ENCODE measurements at regions not wholly inside any gene's neighbourhood (a gene's known extent, or its start where the extent isn't known, plus 50 kb on each side); places are given as distances from the start of the nearest gene placed in this dataset.

DNA sequence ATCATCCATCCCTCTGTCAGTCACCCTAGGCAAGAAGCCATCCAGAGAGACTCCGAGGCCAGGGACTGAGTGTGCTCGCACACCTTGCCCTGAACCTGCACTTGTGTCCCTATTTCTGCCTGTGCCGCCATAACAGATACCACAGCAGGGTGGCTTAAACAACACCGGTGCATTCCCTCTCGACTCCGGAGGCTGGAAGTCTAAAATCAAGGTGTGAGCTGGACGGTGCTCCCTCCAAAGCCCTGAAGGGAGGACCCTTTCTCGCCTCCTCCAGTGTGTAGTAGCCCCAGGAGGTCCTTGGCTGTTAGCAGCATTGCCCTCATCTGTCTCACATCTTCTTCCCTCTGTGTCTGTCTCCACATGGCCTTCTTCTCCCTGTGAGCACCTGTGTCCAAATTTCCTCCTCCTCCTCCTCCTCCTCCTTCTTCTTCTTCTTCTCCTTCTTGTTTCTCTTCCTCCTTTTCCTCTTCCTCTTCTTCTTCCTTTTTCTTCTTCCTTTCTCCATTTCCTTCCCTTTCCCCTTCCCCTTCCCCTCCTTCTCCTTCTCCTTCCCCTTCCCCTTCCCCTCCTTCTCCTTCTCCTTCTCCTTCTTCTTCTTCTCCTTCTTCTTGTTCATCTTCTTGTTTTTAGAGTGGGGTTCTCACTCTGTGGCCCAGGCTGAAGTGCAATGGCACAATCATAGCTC is 98.1 kb upstream of the ENPP6 start:
- TF ChIP-seq, protein P1, sequence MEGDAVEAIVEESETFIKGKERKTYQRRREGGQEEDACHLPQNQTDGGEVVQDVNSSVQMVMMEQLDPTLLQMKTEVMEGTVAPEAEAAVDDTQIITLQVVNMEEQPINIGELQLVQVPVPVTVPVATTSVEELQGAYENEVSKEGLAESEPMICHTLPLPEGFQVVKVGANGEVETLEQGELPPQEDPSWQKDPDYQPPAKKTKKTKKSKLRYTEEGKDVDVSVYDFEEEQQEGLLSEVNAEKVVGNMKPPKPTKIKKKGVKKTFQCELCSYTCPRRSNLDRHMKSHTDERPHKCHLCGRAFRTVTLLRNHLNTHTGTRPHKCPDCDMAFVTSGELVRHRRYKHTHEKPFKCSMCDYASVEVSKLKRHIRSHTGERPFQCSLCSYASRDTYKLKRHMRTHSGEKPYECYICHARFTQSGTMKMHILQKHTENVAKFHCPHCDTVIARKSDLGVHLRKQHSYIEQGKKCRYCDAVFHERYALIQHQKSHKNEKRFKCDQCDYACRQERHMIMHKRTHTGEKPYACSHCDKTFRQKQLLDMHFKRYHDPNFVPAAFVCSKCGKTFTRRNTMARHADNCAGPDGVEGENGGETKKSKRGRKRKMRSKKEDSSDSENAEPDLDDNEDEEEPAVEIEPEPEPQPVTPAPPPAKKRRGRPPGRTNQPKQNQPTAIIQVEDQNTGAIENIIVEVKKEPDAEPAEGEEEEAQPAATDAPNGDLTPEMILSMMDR (IDR thresholded peaks at IDR 0.05), result no peak
- no peak for TF ChIP-seq POLR2A (IDR thresholded peaks at IDR 0.05)
